ACHN (cell line): ENCODE measurements at regions not wholly inside any gene's neighbourhood (a gene's known extent, or its start where the extent isn't known, plus 50 kb on each side); places are given as distances from the start of the nearest gene placed in this dataset.

ENCODE experiments used
- DNase-seq: peaks from one replicate; pipeline ENCODE4 v3.0.0-alpha.2; 2015
- in situ Hi-C: cut with HindIII; loops from 2 replicates; pipeline ENCODE4 v1.10.0; 2017; ENCODE audit warnings: low sequenced_read_pairs, low pct_ligation_motif_present, low pct_unique_long_range_greater_than_20kb

- in situ Hi-C loops: no loop called here
- no peak for DNase-seq
These were observed 210.7 kb upstream of the SALL3 start for GRCh38 chr18:78768656-78769501.

DNA sequence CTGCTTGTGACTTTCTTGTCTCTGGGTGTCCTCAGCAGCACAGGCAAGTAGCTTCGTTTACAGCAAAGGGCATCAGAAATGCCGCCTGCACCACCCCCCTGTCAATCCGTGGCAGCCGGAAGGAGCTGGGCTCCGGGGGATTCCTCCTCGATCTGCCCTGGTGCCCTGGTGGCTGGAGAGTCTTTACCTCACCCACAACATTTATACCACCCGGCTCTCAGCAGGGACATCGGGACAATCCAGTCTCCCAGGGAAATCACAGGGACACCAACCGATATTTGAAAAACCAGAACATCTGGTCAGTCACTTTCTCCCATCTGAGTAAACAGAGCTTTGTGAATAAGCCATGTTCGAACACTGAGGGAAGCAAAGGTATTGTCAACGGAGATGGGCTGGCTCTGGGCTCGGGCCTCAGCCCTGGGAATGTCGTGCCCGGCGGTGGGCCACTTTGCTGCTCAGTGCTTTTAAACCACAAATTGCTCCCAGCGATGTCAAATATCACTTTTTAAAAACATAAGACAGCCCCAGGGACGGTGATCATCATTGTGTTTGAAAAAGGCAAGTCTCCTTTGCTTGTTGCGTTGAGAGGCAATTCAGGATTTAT, 210.0 kb upstream of the SALL3 start:
- DNase-seq: no peak
- in situ Hi-C loops: no loop called here

- in situ Hi-C loops: no loop called here
- DNase-seq: no peak
These were observed 209.3 kb upstream of the SALL3 start for GRCh38 chr18:78770139-78770822.

GRCh38 chr18:78770823-78771139, 208.8 kb upstream of the SALL3 start:
- in situ Hi-C loops: no loop called here

GRCh38 chr18:78771496-78772359, 207.9 kb upstream of the SALL3 start:
- in situ Hi-C loops: no loop called here
- DNase-seq: no peak

More at GRCh38 chr18:78770823-78771139, 208.8 kb upstream of the SALL3 start:
- no peak for DNase-seq

GRCh38 chr18:78772360-78773302, 207.0 kb upstream of the SALL3 start:
- in situ Hi-C loops: no loop called here
- DNase-seq: no peak

DNA sequence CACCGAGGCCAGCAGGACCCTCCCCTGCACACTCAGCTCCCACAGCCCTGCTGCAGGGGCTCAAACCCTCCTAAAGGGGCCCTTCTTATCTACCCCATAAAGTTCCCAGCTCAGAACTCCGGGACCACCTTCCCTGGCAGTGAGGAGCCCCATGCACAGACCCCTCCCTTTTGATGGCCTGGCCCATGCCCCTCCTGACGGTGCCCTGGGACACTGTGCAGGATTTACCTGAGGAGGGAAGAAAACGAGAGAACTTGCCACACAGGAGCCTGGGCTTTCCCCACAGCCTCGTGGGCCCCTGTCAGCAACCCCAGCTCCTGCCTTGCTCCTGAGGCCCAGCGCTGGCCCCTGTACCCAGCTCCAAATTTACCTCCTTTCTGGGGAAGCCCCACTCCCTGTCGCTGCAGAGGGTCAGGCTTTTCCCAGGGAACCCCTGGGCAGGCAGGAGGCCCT, 206.3 kb upstream of the SALL3 start:
- DNase-seq: no peak
- in situ Hi-C loops: no loop called here

- DNase-seq: no peak
- in situ Hi-C loops: no loop called here
These were observed 205.8 kb upstream of the SALL3 start for GRCh38 chr18:78773819-78774218.

- in situ Hi-C loops: no loop called here
- DNase-seq: no peak
These were observed 204.9 kb upstream of the SALL3 start for GRCh38 chr18:78774741-78775141.

DNA sequence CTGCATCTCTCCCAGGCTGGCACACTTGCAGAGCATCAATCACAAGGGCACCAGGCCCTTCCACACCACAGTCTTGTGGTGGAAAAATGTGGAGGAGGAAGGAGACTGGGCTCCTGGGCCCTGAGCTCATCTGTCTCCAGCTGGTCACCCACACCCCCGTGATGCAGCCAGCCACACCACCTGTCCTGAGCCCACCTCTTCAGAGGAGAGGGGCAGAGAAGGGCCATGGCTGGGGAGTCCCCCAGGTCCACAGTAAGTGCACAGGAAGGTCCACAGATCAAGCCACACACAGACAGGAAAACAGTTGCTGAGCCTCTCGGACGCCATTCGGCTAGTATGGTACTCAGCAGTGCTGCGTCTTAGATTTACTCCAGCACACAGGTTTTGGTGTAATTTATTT, 203.5 kb upstream of the SALL3 start:
- DNase-seq: no peak
- in situ Hi-C loops: no loop called here

DNA sequence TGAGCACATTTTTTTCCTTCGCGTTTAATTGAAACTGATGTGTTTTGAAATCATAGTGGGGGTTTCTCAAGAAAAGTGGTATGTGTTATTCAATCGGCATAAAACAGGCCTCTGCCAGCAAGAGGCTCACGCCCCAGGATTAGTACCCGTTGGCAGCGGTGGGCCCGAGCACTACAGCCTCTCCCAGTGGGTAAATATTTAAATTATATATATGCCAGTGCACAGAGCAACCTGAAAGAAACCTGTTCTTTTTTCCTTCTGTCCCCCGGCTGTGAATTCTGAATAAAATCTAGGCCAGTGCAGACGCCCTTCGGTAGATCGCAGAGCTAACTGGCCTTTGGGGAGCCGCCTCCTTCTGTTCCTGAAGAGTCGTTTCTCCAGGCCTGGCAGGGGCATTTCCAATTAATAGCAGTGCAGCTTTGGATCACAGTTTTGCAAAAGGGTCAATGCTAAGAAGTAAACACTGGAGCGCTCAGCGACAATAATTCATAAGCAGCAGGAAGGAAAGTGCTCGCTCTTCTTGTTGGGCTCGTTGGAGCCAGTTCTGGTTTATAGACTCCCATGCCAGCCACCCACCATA, 202.8 kb upstream of the SALL3 start:
- DNase-seq: no peak
- in situ Hi-C loops: no loop called here

GRCh38 chr18:78777992-78778391, 201.6 kb upstream of the SALL3 start:
- in situ Hi-C loops: no loop called here
- no peak for DNase-seq

DNA sequence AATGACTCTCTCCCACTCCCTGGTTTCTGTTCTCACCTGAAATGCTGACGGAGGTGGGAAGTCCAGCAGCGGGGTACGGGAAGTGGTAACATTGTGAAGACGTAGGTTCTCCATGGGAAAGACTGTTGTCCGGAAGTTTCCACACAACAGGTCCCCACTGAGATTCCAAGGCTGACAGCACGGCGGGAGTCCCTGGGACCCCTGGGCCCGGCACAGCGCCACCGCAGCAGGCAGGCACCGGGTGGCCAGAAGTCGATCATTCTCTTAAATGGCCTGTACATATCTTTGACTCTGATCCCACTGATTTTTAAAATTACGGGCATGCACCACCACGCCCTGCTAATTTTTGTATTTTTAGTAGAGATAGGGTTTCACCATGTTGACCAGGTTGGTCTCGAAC, 201.0 kb upstream of the SALL3 start:
- in situ Hi-C loops: no loop called here
- no peak for DNase-seq

DNA sequence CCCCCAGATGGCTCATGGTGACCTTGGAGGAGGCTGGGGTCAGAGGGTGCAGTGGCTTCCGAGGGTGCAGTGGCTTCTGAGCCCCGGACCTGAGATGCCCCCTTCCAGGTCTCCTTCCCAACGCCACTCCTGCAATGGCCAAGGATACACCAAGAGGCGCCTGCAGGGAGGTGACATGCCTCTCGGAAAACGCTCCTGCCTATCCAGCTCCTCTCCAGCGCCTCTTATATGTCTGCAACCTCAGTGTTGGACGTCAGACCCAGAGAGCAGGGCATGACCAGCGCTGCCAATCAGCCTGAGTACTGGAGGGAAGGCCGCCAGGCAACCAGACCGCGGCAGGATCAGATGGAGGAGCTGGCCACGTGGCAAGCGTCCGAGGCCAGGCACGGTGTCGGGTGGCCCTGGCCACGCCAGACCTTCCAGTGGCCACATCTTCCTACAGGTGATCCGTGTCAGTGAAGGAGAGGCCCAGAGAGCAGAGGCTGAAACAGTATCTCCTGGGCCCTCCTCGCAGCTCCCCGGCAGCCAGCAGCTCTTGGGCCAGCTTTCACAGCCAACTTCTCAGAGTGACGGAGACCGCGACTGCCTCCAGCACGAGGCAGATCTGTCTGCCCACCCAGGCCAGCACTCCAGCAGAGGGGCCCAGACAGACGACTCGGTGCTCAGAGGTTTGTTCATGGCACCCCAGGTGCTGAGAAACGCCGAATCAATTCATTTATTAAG, 199.5 kb upstream of the SALL3 start:
- DNase-seq: no peak
- in situ Hi-C loops: no loop called here

DNA sequence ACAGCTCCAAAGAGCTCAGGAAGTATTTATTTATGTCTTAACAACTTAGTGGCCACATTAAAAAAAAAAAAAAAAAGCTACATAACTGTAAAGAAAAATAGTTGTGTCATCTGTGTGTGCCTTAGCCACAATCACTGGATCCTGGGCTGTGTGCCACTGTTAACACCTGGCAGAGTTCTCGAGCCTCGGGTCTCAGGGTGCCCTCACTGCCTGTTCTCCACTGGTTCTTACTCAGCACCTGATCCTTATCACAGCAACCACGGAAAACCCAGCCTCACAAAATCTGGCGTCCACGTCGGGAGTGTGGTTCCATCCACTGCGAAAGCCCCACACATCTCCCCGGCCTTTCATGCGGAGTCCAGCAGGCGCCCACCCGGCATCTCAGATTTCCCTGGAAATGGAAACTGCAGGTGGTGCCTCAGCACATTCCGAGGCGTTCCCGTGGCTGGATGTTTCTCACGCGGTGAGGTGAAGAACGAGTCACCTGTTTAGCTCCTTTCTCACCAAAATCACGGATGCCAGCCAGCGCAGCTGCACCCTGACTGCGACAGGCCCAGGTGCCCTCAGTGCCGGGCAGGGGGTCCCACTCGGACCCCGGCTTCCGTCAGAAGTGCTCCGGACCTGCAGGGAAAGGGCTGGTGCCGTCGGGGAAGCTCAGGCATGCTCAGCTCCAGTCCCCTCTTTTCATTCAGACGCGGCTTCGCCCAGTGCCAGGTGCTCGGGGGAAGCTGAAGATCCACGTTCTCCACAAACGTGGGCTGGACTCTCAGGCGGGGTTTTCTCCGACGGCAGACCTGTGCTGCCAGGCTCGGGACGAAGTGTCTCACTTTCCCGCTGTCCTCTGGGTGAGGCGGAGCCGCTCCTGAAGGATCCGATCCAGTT, 198.7 kb upstream of the SALL3 start:
- no peak for DNase-seq
- in situ Hi-C loops: no loop called here

DNA sequence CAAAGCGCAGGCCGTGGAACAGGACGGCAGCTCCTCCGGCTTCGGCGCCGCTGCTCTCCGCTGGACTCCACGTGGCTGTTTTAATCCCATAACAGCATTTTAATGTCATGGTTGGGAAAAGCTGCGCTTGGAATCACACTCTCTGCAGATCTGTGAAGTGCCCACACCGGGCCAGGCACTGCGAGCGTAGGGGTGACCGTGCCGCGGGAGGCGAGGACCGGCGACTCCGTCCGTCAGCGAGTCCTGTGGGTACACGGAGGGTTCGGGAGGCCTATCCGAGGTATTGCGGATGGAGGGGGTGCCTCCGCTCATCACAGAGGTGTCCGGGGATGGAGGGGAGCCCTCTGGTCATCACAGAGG, 198.0 kb upstream of the SALL3 start:
- DNase-seq: no peak
- in situ Hi-C loops: no loop called here
